ENCODE measurements at regions not wholly inside any gene's neighbourhood (a gene's known extent, or its start where the extent isn't known, plus 50 kb on each side); places are given as distances from the start of the nearest gene placed in this dataset.
"Not testable (repeated sequence)": the region's sequence is repeated elsewhere in the genome, so short reads cannot be mapped to it uniquely, and the experiment has no call there.

DNA sequence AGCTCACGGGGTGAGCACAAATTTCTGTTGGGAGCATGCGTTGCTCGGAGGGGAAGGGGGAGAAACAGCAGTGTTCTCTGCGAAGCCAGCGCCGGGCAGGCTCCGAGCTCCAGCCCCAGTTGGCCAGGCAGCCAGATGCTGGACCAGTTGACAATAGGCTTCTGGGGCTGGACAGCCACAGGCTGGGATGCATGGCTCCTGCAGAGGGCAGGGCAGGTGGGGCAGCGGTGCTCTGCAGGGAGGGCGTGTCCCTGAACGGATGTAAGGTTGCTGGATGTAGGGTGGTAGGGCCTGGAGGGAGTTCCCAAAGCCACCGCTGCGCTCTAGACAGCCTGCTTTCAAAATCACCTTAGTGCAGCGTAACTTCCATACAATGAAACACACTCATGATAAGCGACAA lies 574.9 kb downstream of the GLRX3 start:
- no peak for DNase-seq (ENCODE audit: low read depth in 1 of 2, low spot score in 1 of 2)

DNA sequence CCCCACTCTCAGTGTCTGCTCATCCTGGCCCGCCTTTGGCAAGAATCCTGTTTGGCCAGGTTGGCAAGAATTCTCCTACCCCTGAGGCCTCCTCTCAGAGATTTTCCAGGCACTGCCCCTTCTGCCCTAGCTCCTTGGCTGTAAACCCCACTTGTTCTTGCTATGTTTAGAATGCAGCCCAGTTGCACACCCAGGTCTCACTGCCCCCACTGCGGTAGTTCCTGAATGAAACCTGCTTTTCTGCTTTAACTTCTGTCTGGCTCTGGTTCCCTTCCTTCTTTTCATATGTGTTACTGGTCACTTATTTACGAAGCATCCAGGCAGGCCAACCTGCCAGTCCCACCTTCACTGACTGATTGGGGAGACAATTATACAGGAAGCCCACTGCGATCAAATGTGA lies 576.9 kb downstream of the GLRX3 start:
- no peak for DNase-seq (ENCODE audit: low read depth in 1 of 2, low spot score in 1 of 2)

DNA sequence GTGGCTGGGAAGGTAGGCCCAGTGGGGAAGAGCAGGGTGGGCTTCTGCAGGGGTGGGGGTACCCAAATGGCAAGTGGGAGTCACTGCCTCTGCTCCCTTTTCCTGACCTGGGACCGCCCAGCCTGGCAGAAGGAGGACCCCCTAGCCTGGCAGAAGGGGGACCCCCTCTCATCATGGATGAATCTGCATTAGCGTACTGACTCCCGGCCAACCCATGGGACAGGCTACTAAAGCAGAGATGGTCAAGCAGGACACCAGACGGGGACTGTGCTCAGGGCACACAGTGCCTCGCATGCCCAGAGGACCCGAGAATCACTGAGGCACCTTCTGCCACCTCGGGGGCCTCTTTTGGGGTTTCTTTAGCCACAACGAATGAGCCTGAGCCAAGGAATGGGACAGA lies 577.5 kb downstream of the GLRX3 start:
- DNase-seq (ENCODE audit: low read depth in 1 of 2, low spot score in 1 of 2): no peak

DNA sequence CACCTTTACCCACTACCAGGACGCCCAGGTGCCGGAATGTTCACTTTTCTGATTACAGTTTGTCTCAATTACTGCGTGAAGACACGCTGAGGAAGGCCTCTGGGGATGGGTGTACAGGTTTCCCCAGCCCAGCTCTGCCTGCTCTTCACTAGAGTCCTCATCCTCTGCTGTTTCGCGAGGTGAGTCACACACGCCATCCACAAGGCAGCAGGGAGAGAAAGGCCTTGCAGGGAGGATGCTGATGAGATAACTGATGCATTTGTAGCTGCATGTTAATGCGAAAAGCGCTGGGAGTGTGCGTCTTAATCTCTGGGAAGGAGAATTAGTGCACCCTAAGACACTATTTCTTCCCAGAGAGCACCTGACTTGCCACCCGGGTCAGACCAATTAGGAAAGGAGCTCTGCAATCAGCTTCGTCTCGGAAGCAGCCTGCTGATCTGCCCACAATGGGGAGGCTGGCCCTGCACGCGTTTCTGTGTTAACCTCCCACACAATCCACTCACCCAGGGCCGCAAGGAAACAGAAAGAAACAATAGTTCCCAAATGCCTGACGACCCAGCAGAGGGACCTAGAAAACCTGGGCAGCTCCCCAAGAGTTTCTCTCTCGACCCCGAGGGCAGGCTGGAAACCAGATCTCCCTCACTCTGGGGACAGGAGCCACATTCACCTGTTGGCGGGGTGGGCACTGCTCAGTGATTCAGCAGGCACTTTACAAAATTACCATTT lies 578.7 kb downstream of the GLRX3 start:
- no peak for DNase-seq (ENCODE audit: low read depth in 1 of 2, low spot score in 1 of 2)

DNA sequence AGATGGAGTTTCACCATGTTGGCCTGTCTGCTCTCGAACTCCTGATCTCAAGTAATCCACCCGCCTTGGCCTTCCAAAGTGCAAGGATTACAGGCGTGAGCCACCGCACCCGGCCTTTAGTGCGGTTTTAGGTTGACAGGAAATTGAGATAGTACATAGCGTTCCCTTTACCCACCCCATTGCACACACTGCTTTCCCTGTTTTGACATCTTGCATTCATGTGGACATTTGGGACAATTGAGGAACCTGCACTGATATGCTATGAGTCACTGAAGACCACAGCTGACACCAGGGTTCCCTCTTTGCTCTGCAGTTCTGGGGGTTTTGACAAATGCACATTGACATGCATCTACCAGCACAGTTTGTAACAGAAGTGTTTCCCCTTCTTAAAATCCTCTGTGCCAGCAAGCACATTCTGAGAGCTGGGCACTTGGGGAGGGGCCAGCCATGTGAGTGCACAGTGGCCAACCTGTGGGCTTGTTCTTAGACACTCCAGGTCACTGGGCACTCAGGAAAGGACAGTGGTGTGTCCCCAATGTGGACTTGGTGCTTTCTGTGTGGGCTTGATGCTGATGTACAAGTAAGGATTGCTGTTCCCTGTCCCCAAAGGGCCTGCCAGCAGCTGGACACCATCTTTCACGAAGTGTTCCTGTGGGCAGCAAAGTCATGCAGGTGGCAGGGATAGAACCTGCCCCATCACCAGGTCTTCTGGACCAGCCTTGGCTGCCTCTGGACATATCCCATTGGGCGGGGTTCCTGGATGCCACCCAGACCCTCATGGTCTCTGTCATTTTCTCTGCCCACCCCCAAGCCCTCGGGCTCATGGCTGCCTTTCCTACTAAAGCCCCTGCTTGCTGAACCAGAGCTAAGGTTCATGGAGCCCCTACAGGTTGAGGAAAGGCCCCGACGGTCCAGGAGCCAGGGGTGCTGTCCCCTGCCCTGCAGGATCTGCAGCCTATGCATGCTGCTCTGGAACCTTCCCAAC lies 579.8 kb downstream of the GLRX3 start:
- no peak for DNase-seq (ENCODE audit: low read depth in 1 of 2, low spot score in 1 of 2)

DNA sequence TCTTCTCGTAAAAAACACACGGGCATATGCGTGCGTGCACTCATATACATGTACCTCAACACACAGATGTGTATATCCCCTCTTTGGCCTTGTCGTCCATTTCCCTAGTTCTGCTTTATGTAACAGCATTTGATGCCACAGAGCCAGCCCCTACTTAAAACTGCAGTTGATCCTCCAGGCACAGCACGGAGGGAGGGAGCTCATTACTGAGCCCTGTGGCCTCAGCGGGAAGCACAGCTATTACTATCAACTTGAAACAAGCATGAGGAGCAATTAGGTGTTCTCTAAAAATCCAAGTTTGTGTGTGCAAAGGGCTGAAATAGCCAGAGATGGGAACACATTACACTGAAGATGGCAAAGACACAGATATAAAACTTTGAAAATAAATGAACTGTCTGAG lies 580.9 kb downstream of the GLRX3 start:
- DNase-seq (ENCODE audit: low read depth in 1 of 2, low spot score in 1 of 2): no peak

DNA sequence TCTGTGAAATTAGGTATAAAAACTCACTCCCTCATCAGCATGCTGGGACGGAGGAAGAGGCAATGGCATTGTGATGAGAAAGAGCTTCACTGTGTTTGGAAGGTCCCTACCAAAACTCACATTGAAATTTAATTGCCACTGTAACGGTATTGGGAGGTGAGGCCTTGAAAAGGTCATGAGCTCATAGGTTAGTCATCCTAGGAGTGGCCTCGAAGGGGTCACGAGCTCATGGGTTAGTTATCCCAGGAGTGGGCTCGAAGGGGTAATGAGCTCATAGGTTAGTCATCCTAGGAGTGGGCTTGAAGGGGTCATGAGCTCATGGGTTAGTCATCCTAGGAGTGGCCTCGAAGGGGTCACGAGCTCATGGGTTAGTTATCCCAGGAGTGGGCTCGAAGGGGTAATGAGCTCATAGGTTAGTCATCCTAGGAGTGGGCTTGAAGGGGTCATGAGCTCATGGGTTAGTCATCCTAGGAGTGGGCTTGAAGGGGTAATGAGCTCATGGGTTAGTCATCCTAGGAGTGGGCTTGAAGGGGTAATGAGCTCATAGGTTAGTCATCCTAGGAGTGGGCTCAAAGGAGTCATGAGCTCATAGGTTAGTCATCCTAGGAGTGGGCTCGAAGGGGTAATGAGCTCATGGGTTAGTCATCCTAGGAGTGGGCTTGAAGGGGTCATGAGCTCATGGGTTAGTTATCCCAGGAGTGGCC lies 582.7 kb downstream of the GLRX3 start:
- DNase-seq (ENCODE audit: low read depth in 1 of 2, low spot score in 1 of 2): not testable (repeated sequence)

DNA sequence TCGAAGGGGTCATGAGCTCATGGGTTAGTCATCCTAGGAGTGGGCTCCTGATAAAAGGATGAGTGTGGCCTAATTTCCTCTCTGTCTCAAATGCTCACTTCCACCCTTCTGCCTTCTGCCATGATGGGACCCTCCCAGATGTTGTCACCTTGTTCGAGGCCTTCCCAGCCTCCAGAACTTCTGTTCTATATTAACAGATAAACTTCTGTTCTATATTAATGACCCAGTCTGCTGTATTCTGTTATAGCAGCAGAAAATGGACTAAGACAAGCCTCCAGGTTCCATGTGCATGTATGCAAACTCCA lies 583.2 kb downstream of the GLRX3 start:
- no peak for DNase-seq (ENCODE audit: low read depth in 1 of 2, low spot score in 1 of 2)

DNA sequence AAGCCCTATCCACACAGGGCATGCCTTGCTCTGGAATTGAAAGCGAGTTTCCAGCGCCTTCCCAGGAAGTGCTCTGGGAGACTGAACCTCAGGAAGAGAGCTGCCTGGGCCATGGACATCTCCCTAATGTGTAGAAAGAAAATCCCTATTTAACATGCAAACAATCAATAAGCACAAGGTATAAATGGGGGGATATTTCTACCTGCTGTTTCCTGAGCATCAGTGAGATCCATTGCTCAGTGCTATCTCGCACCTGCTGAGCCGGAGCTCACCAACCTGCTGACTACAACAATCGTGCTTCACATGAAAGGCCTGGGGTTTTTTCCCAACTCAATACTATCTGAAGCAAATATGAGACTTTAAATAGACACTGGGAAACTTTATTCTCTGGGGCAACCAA lies 584.0 kb downstream of the GLRX3 start:
- no peak for DNase-seq (ENCODE audit: low read depth in 1 of 2, low spot score in 1 of 2)

DNA sequence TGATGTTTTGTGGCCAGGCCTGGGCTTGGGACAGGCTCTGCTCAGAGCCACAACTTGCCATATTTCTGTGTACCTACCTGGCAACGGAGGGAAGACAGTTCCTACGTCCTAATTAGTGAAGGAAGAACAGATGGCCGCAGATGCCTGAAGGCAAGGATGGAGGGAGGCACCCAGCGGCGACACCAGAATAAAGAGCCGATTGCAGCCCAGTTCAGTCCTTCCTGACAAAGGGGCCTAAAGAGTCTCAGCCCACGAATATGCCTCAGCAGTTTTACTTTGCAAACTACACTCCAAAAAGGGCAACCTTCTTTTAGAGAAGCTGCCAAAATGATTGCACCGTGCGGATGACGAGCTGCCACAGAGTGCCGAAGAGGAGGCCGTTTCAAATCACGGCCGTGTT lies 585.8 kb downstream of the GLRX3 start:
- no peak for DNase-seq (ENCODE audit: low read depth in 1 of 2, low spot score in 1 of 2)

DNA sequence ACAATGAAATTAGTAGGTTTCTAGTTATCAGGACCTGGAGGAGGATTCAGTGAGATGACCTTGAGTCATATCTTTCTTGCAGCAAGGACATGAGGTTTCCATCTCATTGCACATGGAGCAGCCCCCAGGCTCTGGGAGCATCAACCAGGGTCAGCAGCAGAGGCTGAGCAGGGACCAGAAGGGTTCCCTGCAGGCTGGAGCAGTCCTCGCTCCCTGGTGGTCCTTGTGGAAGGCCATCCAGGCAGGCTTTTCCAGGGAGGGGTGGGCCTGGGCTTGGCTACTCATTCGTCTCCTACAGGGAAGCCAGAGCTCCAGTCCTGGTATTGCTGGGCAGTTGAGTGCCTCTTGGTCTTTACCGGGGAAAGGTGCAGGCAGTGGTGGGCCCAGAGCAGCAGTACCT lies 587.5 kb downstream of the GLRX3 start:
- DNase-seq (ENCODE audit: low read depth in 1 of 2, low spot score in 1 of 2): no peak

DNA sequence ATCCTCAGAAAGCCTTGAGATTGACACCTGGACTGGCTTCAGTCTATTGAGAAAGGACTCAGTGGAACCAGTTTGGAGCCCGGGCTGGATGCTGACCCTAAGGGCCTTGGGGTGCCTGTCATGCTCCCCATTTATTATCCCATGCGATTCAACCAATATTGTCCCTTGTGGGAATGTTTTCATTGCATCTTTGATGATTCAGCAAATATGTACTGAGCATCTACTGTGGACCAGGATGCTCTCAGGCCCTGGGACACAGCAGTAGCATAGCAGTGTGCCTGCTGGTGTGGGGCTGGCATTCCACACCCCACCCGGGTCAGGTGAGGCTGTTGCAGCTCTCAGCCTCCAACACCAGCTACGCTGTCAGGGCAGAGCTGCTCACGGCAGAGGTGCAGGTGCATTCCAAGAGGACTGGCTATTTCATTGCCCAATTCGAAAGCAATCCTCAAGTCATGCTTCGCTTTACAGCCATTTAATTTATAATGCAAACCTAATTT lies 586.0 kb downstream of the TCERG1L start:
- DNase-seq (ENCODE audit: low read depth in 1 of 2, low spot score in 1 of 2): no peak

DNA sequence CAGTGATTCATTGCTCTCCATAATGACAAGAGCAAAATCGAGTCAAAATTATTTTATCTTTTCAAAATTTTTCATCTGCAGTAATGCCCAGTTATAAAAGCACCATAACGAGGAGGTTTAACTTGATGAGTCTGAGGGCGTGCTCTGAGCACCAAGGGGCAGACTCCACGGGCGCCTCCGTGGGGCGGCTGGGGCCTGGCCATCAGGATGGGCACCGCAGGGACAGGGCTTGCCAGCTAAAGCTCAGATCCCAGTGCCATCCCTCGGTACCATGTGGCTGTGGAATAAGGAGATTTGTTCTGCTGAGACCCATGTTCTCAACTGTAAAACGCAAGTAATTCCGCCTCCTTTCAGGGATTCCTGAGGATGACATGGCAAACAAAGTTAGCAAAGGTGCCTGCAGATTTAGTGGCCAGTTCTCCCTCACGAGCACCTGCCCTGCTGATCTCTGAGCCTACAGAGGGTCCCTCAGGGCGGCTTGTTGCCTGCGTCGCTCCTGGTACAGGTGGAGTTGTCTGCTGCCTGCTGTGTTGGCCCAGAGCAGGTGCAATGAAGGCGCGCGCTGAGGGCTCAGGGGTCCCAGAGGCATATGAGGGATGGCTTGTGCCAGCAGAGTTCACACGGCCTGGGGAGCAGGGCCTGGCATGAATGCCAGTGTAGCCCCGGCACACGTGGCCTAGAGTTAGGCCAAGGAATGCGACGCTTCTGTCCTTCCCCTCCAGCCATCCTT lies 584.4 kb downstream of the TCERG1L start:
- no peak for DNase-seq (ENCODE audit: low read depth in 1 of 2, low spot score in 1 of 2)

DNA sequence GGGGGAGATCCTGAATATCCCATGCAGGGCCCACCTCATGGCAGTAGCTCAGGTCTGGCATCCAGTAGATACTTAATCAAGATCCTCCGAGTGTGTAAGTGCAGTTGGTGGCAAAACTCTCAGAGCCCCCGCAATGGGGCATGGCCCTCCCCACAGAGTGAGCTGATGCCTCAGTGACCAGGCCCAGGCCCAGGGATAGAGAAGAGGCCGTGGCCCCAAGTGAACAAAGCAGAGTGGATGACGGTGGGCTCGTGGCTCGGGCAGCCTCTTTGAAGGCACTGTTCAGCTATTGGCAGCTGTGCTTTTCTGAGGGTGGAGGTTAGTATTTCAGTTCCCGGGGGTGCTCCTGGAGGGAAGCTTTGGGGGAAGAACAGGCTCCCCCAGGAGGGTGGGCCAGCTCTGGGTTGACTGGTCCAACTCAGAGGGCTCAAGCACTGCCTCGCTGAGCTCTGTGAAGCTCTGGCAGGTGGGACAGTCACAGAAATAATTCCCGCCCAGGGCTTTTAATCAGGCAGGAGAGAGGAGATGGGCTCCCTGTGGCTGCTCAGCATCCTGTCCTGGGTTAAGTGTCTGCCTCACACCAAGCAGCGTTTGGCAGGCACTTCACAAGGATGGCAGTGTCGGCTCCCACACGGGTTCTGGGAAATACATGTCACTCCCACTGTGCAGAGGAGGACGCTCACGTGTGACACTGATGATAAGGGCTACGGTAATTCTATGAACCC lies 583.6 kb downstream of the TCERG1L start:
- no peak for DNase-seq (ENCODE audit: low read depth in 1 of 2, low spot score in 1 of 2)

DNA sequence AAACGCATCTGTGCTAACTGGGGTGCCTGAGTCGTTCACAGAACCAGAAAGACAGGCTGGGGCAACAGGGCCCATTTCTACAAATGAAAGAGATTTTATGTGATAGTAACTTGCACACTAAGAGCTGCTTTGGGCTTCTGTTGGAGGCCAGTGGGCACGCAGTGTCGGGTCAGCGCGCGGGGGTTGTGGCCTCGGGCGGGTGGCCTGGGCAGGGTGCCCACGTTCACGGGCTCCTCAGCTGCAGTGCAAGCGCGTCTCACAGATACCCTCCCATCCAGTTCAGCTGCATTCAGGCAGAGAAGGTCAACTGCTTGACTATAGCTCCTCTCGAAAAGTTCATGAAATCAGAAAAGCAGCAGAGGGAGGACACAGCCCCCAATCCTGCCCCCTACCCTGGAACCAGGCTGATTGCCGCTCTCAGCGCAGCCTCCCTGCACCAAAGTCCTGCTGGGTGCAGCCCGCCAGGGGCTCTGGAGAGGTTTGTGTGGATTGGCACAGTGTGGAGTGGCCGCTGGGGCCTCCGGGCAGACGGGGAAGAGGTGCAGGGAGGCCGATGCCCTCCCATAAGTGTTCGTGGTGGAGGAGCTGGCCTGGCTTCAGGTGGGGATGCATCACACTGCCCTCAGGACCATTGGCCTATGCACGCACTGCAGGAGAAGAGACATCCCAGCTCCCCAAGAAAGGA lies 582.8 kb downstream of the TCERG1L start:
- no peak for DNase-seq (ENCODE audit: low read depth in 1 of 2, low spot score in 1 of 2)

DNA sequence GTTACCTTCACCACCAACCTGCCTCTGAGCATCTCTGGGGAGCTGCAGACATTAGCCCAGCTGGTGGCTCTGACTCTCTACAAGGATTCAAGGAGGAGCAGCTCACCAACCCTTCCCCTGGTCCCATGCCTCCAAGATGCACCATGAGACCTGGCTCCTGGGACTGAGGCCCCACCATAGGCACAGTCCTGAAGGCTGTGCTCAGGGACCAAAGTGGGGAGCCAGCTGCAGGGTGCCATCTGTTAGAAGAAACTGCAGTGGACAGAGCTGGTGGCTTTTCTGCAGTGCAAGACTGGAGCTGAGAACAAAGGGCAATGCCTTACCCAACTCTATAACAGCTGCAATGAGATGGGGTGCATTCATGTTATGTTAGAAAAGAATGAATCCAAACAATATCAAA lies 581.6 kb downstream of the TCERG1L start:
- DNase-seq (ENCODE audit: low read depth in 1 of 2, low spot score in 1 of 2): no peak

DNA sequence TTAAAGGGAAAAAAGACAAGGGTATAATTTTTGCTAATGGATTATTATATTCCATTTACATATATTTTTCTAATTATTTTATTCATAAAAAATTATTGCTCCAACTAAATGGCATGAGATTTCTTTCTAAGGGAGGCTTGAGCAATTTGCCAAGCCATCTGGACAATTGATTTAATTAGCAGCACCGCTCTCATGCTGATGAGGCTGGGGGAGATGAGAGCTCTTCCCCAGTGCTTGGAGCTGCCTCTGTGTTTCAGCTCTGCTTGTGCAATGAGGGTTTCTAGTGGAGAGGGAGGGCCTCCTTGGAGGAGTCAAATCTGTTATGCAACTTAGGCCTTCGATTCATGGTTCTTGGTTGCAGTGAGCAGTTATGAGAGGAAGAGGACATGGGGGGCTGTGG lies 574.3 kb downstream of the TCERG1L start:
- DNase-seq (ENCODE audit: low read depth in 1 of 2, low spot score in 1 of 2): no peak

DNA sequence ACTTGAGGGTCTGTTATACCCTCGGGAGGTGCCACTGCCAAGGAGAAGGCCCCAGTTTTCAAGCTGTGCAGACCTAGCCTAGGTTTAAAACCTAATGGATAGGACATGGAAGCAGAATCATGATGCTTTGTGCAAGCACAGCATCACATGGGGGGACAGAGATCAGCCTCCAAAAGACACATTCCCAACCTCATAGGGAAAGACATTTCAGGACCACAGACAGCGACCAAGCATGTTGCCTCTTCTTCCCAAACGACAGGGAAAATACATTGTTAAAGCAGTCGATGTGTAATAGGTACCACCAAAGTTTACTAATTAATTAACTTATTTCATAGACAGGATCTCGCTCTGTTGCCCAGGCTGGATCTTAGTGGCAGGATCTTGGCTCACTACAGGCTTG lies 573.9 kb downstream of the TCERG1L start:
- no peak for DNase-seq (ENCODE audit: low read depth in 1 of 2, low spot score in 1 of 2)

DNA sequence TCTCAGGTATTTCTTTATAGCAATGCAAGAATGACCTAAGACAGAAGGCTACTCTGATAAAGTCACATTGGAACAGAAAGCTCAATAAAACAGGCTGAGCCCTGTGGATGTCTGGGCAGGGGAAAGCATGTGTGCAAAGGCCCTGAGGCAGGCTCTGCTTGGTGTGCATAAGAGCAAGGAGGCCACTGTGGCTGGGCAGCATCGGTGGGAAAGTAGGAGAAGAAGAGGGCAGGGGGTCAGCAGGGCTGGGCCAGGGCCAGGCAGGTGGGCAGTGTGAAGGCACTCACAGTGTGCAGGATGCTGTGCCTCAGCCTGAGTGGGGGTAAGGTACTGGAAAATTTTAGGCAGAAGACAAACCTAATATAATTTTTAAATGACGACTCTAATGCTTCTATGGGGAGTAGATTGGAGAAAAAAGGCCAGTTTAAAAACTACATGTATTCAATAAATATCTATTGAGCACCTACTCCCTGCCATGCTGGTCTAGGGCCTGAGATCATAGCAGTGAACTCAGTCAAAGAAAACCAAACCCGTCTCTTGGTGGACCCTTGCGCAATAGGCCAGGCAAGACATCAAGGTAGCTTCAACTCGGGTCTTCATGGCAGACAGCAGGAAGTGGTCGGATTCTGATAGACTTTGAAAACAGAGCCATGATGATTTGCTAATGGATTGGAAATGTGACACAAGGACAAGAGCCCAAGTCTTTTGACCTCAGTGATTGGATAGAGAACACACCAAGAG lies 572.3 kb downstream of the TCERG1L start:
- DNase-seq (ENCODE audit: low read depth in 1 of 2, low spot score in 1 of 2): no peak

Data from stimulated activated CD4-positive, alpha-beta T cell treated with anti-CD3 and anti-CD28 coated beads, Interleukin-15, amount 100 ng/mL, for 1 hour (primary cell).